ENCODE measurements at regions not wholly inside any gene's neighbourhood (a gene's known extent, or its start where the extent isn't known, plus 50 kb on each side); places are given as distances from the start of the nearest gene placed in this dataset.

DNA sequence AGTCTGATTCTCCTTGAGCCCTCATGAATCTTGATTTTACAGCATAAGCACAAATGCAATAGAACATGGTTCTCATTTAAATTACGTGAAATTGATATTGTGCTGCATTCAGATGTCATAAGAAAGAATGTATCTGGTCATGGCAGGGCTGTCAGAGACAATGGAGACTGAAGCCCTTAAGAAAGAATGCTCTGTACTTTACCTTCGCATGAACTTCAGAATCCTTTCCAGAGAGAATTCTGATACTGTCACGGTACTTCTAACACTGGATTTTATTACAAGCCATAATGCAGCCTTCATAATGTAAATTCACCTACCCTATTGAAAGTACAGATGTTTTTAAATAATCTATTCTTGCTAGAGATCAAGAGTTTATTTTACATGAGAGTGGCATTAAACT lies 677.9 kb upstream of the ADGRL3 start:
- TF ChIP-seq CTCF (IDR thresholded peaks at IDR 0.05) (no peak), POLR2A (IDR thresholded peaks at IDR 0.05) (no peak), POLR2AphosphoS5 (IDR thresholded peaks at IDR 0.05) (no peak)

Measured in upper lobe of left lung (tissue), 4 donors.